ENCODE measurements at regions not wholly inside any gene's neighbourhood (a gene's known extent, or its start where the extent isn't known, plus 50 kb on each side); places are given as distances from the start of the nearest gene placed in this dataset.

DNA sequence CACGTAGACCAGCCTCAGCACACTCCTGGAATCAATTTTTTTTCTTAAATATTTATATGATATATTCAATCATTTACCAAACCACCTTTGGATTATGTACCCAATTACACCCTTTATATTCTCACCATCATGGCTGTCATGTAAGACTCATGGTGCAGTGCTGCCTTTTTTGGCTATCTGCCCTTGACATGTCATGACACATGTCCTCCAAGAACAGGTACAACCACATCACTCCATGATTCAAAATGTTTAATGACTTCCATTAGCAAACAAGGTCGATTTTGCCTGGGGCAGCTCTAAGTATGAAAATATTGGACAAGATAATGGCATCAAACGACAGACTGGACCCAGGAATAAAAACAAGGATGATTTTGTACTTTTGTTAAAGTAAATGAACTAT is 861.1 kb upstream of the ADAMTS5 start:
- TF ChIP-seq CTCF (IDR thresholded peaks at IDR 0.05; ENCODE audit: insufficient read depth, low read length, poor library complexity, severe bottlenecking), result no peak
- no peak for TF ChIP-seq EZH2phosphoT487 (conservative IDR thresholded peaks at IDR 0.05; ENCODE audit: low read length)
